CD4-positive, alpha-beta T cell treated with Interleukin-1 beta for 1 hour (primary cell): ENCODE measurements at regions not wholly inside any gene's neighbourhood (a gene's known extent, or its start where the extent isn't known, plus 50 kb on each side); places are given as distances from the start of the nearest gene placed in this dataset.
"Not testable (repeated sequence)": the region's sequence is repeated elsewhere in the genome, so short reads cannot be mapped to it uniquely, and the experiment has no call there.

Experiments used
- DNase-seq, 2 donors: peaks; one replicate each; pipeline ENCODE4 v3.0.0-alpha.2; 2020 to 2022

DNA sequence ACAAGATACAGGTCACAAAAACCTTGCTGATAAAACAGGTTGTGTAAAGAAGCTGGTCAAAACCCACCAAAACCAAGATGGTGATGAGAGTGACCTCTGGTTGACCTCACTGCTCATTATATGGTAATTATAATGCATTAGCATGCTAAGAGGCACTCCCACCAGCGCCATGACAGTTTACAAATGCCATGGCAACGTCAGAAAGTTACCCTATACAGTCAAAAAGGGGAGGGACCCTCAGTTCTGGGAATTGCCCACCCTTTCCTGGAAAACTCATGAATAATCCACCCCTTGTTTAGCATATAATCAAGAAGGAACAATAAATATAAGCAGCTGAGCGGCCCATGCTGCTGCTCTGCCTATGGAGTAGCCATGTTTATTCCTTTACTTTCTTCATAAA lies 434.1 kb downstream of the ZNF536 start:
- no peak for DNase-seq

DNA sequence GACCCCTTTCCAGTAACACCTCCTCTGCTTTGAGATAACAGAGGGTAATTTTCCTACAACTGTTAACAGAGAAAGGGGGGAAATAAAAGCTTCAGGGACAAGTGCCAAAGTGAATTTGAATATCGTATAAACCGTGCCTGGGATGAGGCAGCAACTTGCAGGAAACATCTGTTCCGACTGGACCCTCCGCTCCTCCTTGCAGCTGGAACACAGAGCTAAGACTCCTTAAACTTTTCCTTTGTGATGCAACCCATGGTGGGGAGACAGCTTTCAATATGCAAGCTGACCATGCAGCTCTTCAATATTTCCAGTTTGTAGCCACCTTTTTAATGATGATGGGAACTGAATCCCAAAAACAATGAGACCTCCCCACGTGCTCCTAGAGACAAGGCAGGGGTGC lies 432.6 kb downstream of the ZNF536 start:
- no peak for DNase-seq

DNA sequence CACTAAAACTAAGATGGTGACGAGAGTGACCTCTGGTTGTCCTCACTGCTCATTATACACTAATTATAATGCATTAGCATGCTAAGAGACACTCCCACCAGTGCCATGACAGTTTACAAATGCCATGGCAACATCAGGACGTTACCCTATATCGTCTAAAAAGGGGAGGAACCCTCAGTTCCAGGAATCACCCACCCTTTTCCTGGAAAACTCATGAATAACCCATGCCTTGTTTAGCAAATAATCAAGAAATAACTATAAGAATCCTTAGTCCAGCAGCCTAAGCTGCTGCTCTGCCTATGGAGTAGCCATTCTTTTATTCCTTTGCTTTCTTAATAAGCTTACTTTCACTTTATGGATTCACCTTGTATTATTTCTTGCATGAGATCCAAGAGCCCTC lies 432.1 kb downstream of the ZNF536 start:
- DNase-seq, result not testable (repeated sequence)

DNA sequence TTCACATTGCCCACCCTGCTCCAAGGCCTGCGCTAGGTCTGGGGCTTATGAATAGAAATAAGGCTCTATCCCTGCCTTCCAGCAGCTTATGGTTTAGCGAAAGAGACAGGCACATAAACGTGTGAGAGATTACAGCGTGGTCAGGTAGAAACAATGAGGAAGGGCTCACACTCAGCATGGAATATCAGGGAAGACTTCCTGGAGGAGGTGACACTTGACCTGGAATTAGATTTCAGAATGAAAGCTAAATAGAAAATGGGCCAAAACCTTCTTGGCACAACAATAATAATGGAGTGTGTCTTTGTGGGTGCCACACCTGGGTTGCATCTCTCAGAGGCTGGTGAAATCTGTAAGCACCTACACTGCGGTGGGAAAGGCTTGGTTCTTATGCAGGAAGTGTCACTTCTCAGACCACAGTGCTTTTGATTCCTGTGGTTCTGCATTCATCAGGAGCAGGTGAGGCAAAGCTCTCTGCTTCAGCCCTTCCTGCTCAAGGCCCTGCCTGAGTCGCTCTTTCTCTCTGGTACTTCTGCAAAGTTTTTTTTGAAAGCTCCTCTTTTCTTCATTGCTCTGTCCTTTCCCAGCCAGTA lies 430.3 kb downstream of the ZNF536 start:
- no peak for DNase-seq

DNA sequence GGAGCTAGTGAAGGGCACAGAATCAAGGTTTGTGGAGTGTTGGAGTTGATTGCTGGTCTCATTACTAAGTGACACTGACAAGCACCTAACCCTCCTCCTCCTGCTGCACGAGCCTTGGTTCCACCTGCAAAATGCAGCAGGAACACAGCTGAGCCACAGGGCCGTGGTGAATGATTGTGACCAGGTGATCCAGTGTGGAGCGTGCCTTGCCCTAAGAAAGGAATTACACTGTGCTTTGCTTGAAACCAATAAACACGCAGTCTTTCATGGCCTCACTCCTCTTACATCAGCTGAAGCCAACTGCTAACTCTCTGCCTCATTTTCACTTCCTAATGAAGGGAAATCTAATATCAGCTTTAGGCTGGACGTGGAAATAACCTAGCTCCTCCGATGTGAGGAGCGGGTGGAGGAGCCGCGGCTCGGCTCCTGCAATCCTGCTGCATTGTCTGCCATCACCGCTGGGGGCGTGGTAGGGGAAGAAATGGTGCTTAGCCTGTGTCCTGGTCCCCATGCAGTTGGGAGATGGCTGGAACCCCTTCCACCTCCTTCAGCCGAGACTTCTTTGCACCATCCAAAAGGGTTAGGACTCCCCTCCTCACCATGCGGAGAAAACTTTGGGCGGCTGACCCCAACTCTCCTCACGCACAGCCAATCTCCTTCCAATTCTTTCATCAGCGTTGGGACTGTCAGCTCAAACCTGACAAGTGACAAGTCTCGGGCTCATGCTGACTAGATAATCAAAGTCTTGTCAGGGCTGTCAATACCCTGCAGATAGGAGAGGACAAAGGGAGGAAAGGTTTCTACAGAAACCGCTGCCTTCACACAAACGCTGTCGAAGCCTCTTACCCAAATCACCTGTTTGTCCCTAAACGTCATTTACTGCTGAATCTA lies 427.9 kb downstream of the ZNF536 start:
- peak; percentile 5 for DNase-seq

DNA sequence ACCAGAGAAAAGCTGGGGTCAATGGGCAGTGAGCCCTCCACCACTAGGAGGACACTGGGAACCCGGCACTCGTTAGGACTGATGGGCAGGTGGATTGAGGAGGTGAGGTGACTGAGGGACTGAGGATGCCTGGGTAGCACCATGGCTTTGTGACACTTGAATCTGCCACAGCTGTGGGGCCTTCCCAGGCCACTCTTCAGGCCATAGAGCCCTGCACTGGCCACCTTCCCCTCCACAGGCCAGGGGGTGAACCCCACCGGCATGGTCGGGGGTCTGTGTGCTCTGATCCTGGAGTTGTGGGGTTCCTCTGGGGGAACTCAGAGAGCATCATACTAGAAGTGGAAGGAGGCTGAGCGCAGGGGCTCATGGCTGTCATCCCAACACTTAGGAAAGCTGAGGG lies 423.5 kb downstream of the ZNF536 start:
- DNase-seq, result no peak

DNA sequence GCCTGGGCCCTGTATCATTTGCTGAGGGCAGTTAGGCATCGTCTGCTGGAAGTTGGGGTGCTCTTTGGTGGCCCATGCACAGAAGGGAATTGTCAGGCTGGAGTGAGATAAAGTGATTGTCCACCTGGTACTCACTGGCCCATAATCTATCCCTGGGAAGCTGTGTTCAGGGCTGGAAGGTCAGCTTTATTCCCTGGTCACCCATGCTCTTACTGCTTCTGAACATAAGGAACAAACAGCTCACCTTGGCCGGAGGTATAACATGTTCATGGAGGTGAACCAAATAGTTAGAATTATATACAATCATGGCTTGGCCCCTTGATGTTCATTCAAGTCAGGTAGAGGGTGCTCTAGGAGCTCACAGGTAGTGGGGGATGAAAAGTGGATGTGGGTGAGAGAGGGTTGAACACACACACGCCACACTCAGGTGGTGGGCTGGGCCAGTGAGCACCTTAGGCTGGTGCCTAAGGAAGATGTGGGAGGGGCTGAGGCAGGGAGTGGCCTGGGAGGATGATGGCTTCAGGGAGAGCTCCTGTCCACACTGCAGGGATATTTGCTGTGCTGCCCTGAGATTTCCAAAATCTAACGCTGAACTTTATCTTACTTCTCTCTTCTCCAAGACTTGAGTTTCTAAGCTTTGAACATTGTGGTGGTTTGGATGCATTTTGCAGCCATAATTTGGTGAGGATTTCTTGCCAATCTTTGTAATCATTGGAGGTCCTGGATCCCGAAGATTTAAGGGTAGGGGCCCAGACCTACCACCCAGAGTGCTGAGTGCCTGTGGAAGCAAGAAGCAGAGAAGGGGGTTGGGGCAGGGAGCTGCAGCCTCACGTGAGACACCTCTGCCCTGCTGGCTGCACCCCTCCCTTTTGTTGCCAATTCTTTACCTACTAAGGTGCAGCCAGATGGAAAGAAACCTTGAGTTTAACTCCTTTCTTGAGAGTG lies 420.6 kb downstream of the ZNF536 start:
- no peak for DNase-seq

DNA sequence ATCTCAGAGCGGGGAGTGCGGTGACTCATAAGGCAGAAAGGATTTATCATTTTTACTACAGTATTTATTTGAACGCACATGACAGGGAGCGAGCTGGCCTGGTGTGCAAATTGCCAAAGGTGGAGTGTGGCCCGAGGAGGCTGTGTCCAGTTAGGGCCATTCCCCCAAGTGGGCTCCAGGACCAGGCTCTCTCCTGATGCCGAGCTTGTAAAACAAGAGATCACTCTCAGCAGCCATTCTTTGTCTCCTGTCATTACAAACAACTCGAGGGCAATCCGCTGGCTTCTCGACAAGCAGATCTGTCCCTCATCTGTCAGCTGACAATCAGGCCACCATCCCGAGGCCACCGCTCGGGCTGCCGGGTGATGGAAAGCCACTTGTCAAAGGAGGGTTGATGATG lies 418.9 kb downstream of the ZNF536 start:
- DNase-seq, result no peak

DNA sequence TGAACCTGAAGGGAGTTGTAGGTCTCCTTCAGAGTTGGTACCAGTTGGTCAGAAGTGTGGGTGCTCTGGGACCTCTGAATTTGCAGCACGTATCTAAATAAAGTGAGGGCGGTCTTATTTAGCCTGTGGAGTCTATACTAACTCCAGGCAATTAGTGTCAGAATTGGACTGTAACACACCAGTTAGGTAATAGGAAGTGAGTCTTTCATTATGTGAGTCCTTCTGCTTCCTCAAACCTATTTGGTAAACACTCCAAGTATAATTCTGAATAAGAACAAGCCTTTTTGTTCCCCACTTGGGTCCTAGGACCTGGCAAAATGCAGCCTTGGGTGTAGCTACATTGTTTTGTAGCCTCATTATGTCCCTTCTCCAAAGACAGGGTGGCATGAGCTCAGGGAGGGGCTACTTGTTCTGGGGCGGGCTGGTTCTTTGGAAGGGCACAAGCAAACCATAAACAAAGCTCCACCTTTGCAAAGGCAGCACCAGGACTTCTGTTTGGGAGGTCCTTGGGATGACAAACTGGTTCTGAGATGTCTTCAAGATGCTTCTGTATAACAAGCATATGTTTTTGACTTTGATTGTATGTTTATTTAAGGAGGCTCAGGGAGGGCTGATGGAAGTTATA lies 418.0 kb downstream of the ZNF536 start:
- no peak for DNase-seq

DNA sequence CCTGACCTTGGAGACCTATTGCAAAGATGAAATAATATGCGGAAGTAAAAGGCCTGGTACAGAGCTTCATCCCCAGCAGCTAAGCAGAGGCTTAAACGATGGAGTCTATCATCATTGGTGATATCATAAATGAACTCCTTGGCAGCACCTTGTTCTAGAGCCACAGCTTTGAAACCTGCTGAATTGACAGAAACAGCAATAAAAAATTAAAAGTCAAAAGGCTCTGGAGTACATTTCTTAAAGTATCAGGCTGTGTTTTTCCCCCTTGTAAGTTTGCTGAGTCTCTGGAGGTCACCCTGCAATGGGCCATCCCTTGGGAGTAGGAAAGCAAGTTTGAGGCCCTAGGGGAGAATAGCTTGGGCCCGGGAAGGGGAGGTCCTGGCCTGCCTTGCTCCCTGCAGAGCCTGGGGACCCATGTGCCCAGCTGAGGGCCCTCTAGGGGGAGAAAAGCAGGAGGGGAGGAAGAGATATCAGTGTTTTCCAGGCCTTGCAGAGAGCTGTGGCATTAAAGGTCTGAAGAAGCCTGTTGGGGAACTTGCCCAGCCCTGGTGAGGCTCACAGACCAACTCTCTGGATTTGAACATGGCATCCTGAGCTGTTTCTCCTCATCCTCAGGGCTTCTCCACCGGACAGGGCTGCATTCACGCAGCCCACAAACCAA lies 416.1 kb downstream of the ZNF536 start:
- DNase-seq, result no peak

DNA sequence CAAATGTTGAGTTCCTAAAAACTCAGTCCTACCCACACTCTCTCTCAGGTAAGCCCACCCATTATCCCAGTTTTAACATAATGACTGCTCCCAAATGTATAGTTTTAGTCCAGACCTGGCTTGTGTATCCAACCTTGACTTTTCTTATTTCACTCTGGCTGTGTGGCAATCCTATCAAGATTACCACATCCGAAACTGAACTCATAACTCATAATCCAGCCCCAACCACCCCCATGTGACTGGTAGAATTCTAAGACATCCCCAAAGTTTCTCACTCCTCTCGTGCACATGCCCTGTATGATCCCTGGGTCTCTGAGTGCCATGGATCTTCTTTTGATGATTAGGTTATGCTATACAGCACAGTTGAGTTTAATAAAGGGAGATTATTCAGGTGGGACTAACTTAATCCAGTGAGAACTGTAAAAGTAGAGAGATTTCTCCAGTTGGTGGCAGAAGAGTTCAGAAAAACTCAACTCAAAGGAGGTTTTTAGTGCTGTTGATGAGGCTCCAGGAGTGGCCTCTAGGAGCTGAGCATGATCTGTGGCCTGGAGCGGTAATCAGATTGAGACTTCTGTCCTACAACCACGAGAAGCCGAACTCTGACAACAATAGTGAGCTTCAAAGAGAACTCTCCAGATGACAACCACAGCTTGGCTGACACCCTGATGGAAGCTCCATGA lies 413.4 kb downstream of the ZNF536 start:
- DNase-seq, result no peak

DNA sequence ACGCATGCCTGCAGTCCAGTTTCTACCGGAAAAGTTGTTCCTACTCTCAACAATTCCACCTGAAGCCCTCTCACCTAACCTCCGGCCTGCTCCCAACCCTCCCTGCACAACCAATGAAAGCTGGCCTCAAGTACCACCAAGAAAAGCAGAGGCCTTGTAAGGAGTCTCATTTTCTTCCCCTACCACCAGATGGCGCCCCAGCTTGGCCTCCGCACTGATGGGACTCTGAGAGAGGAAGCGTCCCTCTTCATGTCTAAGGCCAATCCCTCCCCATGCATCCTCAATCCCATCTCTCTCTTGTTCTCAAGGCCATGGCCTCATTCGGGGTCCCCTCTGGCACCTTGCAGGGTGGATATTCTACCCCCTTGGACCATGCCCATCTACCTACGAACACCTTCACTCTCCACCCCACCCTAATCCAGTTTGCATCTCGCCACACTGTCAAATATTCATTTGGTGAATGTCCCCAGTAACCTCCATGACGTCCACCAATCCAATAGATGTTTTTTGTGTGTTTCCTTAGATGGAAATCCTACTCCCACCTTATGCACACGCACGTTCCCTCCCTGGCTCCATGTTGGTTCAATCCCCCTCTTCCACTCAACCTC lies 412.8 kb downstream of the ZNF536 start:
- DNase-seq, result peak; percentile 39 to 49

DNA sequence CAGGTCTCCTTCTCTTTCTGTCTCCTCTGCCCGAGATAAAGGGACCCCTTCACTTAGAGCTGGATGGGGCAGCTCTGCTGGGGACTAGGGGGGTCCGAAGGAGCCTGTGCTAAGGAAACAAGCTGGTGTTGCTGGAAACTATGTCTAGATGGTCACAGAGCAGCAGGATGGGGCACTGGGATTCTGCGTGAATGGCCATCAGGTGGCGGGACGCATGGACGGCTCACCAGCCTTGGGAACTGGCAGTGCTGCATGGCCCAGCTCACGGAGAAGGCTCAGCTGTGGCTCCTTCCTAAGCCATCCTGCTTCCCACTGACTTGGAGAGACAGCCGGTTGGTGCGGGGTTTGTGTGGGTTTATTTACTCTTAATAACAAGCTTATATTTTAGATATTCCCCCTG lies 411.8 kb downstream of the ZNF536 start:
- no peak for DNase-seq

DNA sequence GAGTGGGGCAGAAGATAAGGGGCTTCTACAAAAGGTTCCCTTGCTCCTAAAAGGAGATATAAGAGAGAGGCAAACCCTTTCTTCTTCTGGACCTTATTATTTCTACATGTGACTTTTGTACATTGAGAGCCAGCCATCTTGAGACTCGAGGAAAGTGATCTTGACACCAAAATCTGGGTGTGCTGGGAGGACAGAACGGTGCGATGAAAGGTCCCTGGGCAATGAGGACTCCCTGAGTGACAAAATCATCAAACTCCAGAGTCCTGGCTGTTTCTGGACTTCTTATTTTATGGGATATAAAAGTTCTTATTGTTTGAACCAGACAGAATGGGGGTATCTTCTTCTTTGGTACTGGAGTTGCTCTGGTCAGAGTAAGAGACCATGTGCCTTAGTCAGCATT lies 411.0 kb downstream of the ZNF536 start:
- DNase-seq, result no peak

DNA sequence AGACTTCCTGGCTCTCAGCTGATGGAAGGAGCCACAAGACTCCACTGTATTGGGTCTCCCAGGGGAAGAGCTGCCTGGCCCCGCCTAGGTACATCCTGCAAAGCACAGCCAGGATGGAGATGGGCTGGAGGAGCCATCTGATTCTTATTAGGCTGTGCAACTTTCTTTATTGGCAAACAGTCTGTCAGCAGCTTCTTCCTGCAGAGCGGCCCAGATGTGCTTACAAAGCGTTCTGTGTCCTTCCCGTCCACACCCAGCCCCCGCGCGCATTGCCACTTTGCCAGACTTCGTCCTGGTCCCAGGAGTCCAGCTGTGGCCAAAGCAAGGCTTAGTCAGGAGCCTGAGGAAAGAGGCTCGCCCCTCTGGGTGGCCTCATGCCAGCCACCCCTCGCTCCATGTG lies 409.3 kb downstream of the ZNF536 start:
- DNase-seq, result no peak

DNA sequence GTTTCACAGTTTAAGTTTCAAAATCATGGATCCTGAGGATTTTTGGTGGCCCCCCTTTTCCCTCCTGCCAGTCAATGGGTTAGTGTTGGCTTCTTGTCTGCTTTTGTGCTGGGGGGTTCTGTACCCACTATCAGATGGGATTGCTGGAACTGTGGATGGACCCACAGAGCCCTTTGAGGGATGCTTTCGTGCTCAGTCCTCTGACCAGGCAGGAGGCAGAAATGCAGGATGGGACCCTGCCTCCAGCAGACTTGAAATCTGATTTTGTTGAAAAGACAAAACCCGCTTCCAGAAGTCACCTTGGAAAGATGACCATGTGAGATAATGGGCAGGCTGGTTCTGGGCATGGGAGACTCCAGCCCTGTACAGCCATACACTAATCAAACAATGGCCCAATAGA lies 408.9 kb downstream of the ZNF536 start:
- no peak for DNase-seq

DNA sequence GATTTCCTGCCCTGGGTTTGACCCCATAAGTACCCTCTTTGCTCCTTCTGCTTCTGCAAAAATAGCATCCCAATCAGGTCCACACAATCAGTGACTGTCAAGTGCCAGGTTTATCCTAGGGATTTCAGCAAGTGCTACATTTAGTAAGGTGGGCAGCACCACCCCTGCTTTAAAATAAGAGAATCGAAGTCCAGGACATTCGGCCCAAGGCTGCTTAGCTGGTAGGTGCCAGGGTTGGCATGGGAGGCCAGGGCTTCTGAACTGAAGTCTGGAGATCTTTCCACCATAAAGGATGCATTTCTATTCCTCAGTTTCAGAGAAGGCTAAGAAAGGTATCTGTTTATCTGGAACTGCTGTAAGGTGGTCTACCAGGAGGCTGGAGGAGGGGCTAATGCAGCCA lies 408.3 kb downstream of the ZNF536 start:
- no peak for DNase-seq

DNA sequence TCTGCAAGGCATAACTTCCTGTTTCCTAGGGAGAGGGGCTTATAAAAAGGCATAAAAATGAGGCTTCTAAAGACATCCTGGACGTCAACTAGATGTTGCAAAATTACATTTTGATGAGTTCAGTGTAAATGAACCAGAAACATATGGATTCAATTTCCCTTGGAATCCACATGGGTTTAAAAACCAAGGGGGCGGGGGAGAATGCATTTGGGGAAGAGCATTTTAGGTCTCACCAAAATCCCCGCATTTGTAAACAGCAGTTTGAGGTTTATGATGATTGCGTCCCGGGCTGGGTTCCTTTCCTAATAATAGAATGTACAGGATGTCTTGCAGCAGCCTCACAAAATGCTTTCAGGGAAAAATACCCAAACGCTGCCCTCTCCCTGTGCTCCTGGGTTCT lies 407.8 kb downstream of the ZNF536 start:
- no peak for DNase-seq

DNA sequence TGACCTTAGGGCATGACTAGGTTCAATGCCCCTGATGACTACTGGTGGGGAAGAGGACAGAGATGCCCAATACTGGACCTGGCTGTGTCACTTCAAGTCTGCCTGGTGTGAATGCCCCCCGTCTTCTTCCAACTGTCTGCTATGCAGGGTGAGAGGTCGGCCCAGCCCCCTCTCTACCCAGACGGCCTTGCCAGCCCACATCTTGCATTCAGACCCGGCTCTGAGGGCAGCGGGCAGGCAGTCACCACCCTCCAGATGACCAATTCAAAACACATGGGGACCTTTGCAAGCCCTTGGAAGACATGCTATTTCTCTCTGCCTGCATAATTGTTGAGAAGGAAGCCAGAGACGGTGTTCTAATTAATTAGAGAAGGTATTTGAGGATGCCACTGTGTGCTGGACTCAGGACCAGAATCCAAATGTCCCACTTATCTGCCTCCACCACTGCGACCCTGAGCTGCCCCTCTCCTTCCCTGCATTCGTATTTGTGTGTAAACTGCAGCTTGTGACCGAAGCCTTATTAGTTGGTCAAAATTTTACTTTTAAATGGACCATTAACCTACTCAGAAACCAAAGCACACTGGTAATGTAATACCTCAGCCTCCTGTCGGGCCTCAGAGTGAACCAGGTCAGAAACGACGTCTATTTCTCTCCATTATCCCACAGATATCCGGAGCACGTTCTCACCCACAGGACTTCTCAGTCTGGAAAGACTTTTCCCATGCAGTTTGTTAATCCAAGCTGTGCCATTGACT lies 407.0 kb downstream of the ZNF536 start:
- DNase-seq, result no peak

DNA sequence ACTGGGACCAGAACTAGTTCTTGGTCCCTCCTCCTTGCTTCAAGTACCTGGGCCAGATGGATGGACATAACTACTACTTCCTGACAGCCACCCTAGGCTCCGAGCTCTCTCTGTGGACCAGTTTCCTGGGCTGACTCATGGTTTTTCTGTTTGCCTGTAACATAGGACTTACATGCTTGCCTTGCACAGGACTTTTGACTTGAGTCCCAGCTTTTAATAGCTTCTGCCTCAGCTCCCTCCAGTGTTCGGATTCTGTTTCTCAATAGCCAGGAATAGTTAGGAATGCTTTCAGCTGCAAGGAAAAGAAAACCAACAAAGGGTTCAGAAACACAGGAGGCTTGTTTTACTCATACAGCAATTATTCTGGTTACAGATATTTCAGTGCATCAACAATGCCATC lies 405.9 kb downstream of the ZNF536 start:
- DNase-seq, result no peak

DNA sequence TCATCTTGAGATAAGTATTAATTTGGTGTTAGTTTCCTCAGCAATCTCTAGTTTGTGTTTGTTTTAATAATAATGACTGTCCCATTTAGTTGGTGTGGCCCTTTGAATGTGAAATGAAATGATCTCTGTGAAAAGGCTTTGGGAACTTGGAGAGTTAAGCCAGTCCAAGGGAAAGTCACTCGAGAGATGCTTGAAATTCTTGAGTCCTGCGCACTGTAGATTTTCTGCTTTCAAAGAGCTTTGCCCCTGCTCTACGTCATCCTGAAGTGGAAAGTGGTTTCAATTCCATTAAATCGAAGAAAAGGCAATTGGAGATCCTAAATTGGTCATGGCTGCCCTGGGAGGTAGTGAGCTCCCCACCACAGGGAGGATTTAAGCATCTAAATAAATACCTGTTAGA lies 403.8 kb downstream of the ZNF536 start:
- DNase-seq, result no peak
